GM12872 (cell line): ENCODE measurements at regions not wholly inside any gene's neighbourhood (a gene's known extent, or its start where the extent isn't known, plus 50 kb on each side); places are given as distances from the start of the nearest gene placed in this dataset.

ENCODE experiments used
- CTCF ChIP-seq: IDR thresholded peaks from 3 replicates; pipeline ENCODE4 v1.5.1; 2011; ENCODE audit warnings: low read depth, mild to moderate bottlenecking, low read length, moderate library complexity; ENCODE audit not compliant: insufficient read depth

GRCh38 chr20:11234181-11234580 lies 560.4 kb upstream of the JAG1 start:
- no peak for TF ChIP-seq CTCF

GRCh38 chr20:11234608-11235007 lies 560.8 kb upstream of the JAG1 start:
- no peak for TF ChIP-seq CTCF

- no peak for TF ChIP-seq CTCF
Observed at GRCh38 chr20:11235058-11235457, 561.3 kb upstream of the JAG1 start.

GRCh38 chr20:11242320-11242719 lies 568.5 kb upstream of the JAG1 start:
- TF ChIP-seq CTCF: no peak

GRCh38 chr20:11245431-11245830 lies 571.6 kb upstream of the JAG1 start:
- TF ChIP-seq CTCF: no peak

- no peak for TF ChIP-seq CTCF
Observed at GRCh38 chr20:11246251-11246775, 572.5 kb upstream of the JAG1 start.

- no peak for TF ChIP-seq CTCF
Observed at GRCh38 chr20:11247046-11248010, 573.5 kb upstream of the JAG1 start.
